ENCODE measurements at regions not wholly inside any gene's neighbourhood (a gene's known extent, or its start where the extent isn't known, plus 50 kb on each side); places are given as distances from the start of the nearest gene placed in this dataset.

GRCh38 chr7:388023-388960, 98.3 kb downstream of the FOXL3 start:
- TF ChIP-seq CTCF (IDR thresholded peaks at IDR 0.05; ENCODE audit: poor library complexity, severe bottlenecking) = no peak
- Histone ChIP-seq H3K27me3 (ENCODE audit: insufficient read depth, poor library complexity, severe bottlenecking) (no peaks in the 10 kb centered on the region), H3K9me3 (ENCODE audit: severe bottlenecking) (no peaks in the 10 kb centered on the region), H3K4me1 (ENCODE audit: insufficient read depth, poor library complexity, severe bottlenecking) (no peaks in the 10 kb centered on the region), H3K4me3 (ENCODE audit: severe bottlenecking) (no peak overlapping the region), H3K36me3 (ENCODE audit: low read depth) (no peaks in the 10 kb centered on the region), H3K27ac (ENCODE audit: poor library complexity, severe bottlenecking) (no peak overlapping the region)
- peak; percentile 31 for DNase-seq (ENCODE audit: low spot score)
- no peak for ATAC-seq (ENCODE audit: low read depth)

GRCh38 chr7:388961-389701, 99.2 kb downstream of the FOXL3 start:
- H3K27ac ChIP-seq (ENCODE audit: poor library complexity, severe bottlenecking) = no peak overlapping the region
- DNase-seq (ENCODE audit: low spot score) (peak; percentile 52), ATAC-seq (ENCODE audit: low read depth) (no peak)
- H3K36me3 ChIP-seq (ENCODE audit: low read depth) = no peaks in the 10 kb centered on the region
- no peak for TF ChIP-seq CTCF (IDR thresholded peaks at IDR 0.05; ENCODE audit: poor library complexity, severe bottlenecking)
- H3K27me3 ChIP-seq (ENCODE audit: insufficient read depth, poor library complexity, severe bottlenecking) = no peaks in the 10 kb centered on the region
- H3K4me3 ChIP-seq (ENCODE audit: severe bottlenecking) = no peak overlapping the region
- no peaks in the 10 kb centered on the region for H3K4me1 ChIP-seq (ENCODE audit: insufficient read depth, poor library complexity, severe bottlenecking)
- no peaks in the 10 kb centered on the region for H3K9me3 ChIP-seq (ENCODE audit: severe bottlenecking)

DNA sequence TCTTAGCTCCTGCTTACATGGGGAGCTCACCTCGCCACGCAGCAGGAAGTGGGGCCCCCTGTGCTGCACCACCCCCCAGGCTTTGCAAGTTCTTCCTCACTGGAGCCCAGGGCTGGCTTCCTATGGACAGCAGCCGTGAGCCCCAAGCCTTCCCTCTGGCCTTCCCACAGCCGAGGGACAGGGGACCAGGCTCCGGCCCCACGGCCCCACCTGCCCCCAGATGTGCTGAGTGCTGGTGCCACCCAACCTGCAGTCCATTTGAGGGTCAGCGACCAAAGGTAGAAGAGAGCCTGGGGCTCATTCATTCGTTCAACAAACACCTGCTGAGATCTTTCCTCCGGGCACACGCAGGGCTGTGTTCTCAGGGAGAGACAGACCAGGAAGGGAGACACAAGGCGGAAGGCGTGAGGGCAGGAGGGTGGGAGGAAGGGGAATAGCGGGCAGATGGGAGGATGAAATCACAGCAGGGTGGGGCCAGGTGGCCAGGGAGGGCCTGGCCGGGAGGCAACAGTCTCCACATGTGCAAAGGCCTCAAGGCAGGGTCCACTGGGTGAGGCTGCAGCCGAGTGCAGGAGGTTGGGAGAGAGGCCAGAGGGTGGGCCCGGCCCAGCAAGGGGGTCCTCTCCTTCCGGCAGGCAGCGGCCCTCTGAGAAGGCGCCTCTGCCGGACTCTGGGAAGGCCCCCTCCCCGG, 100.1 kb downstream of the FOXL3 start:
- DNase-seq (ENCODE audit: low spot score) (peak; percentile 45), ATAC-seq (ENCODE audit: low read depth) (no peak)
- no peak overlapping the region for H3K4me3 ChIP-seq (ENCODE audit: severe bottlenecking)
- no peaks in the 10 kb centered on the region for H3K9me3 ChIP-seq (ENCODE audit: severe bottlenecking)
- H3K4me1 ChIP-seq (ENCODE audit: insufficient read depth, poor library complexity, severe bottlenecking) = no peaks in the 10 kb centered on the region
- no peaks in the 10 kb centered on the region for H3K27me3 ChIP-seq (ENCODE audit: insufficient read depth, poor library complexity, severe bottlenecking)
- no peak for TF ChIP-seq CTCF (IDR thresholded peaks at IDR 0.05; ENCODE audit: poor library complexity, severe bottlenecking)
- H3K36me3 ChIP-seq (ENCODE audit: low read depth) = no peaks in the 10 kb centered on the region
- H3K27ac ChIP-seq (ENCODE audit: poor library complexity, severe bottlenecking) = no peak overlapping the region

DNA sequence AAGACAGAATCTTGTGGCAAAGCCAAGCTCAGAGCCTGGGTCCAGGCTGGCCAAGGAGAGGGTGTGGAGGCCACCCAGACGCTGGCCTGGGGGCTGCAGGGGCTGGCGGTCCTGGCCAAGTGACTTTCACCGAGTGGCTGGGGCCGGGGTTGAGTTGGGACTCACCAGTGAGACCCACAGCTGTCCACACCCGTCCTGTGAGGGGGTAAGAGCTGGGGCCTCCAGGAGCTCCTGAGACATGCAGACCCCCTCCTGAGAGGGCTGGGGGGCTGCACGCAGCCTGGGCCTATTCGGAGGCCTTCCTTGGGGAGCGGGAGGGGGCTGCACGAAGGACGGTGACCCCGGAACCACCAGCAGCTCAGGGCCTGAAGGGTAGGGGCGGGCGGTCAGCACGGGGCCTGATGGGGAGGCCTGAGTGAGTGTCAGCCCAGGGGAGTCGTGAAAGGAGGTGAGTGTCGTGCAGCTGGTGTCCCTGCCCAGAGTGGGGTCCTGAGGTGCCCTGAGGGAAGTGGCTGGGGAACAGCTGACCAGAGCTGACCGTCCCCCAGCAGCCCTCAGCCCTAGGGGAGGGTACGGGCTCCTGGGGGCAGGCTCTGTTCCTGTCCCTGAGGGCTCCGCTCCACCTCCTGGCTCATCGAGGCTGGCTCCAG, 100.9 kb downstream of the FOXL3 start:
- DNase-seq (ENCODE audit: low spot score) = peak; percentile 60
- H3K27ac ChIP-seq (ENCODE audit: poor library complexity, severe bottlenecking) = no peak overlapping the region

More for the DNA sequence above, 100.9 kb downstream of the FOXL3 start:
- no peak; the same call in 2 of the 3 replicates for ATAC-seq (ENCODE audit: low read depth)
- no peak for TF ChIP-seq CTCF (IDR thresholded peaks at IDR 0.05; ENCODE audit: poor library complexity, severe bottlenecking)
- H3K9me3 ChIP-seq (ENCODE audit: severe bottlenecking) = peaks cover 4% of the 10 kb centered on the region
- no peaks in the 10 kb centered on the region for H3K27me3 ChIP-seq (ENCODE audit: insufficient read depth, poor library complexity, severe bottlenecking)
- no peaks in the 10 kb centered on the region for H3K36me3 ChIP-seq (ENCODE audit: low read depth)
- H3K4me1 ChIP-seq (ENCODE audit: insufficient read depth, poor library complexity, severe bottlenecking) = no peaks in the 10 kb centered on the region
- H3K4me3 ChIP-seq (ENCODE audit: severe bottlenecking) = no peak overlapping the region
